HCT116 (cell line): ENCODE measurements at regions not wholly inside any gene's neighbourhood (a gene's known extent, or its start where the extent isn't known, plus 50 kb on each side); places are given as distances from the start of the nearest gene placed in this dataset.

ENCODE experiments used
- ATAC-seq: fragments of 200-7000 bp; cut with Tn5 transposase; 2 replicates; pipeline ENCODE4 v1.9.1; 2020; ENCODE audit warnings: mild to moderate bottlenecking, moderate library complexity
- BruUV-seq: library from RNA; stranded (reverse); fragments of 400-500 nt; replicated peaks from 2 replicates; lab custom pipeline; 2021; lab: Mats Ljungman, UMichigan
- CTCF ChIA-PET: fragments of 300-600 bp; sonication (Branson Sonifier 250); formaldehyde crosslinking; loops from one replicate; lab custom pipeline; 2021; ENCODE audit warnings: antibody characterized with exemption; lab: Charles Lee
- POLR2A ChIA-PET: fragments of 300-600, 350-600 bp; sonication (Branson Sonifier 250); formaldehyde crosslinking; loops from one replicate; lab custom pipeline; 2021; ENCODE audit warnings: antibody characterized with exemption; lab: Charles Lee
- RAD21 ChIA-PET, 2 experiments: fragments of 300-600 bp; sonication (Branson Sonifier 250); formaldehyde crosslinking; loops; one replicate each; lab custom pipeline; 2023; ENCODE audit warnings: low total read pairs in 2 of 2; ENCODE audit not compliant: uncharacterized antibody in 2 of 2, unreplicated experiment in 2 of 2, low non-redundant PET in 1 of 2; lab: Charles Lee
- DNase-seq: peaks from one replicate; pipeline ENCODE4 v3.0.0-alpha.2; 2010; ENCODE audit warnings: low read depth, low spot score
- H2AFZ ChIP-seq: fragments of 200-600 bp; shearing (Covaris generic), sonication (generic); 2 replicates; pipeline ENCODE4 v1.6.1; 2017; ENCODE audit warnings: low read depth, mixed run types, mixed read lengths, antibody characterized with exemption, low read length; ENCODE audit not compliant: poor library complexity, severe bottlenecking
- H3K27ac ChIP-seq: 2 replicates; pipeline ENCODE4 v1.5.1; 2012; ENCODE audit warnings: low read depth, low read length
- H3K27me3 ChIP-seq: fragments of 200-600 bp; sonication (generic); 2 replicates; pipeline ENCODE4 v1.6.1; 2016; ENCODE audit warnings: mixed run types, low read length, mixed read lengths; ENCODE audit not compliant: insufficient read depth
- H3K36me3 ChIP-seq, 2 experiments: fragments of 200-500 bp in 1 of 2; fragments of 200-600 bp in 1 of 2; sonication (Bioruptor generic) in 1 of 2; sonication (generic) in 1 of 2; 2 replicates each; pipeline versions ENCODE4 v1.5.1 to v1.6.1; 2014 to 2016; ENCODE audit warnings: low read length in 2 of 2, inconsistent platforms in 1 of 2, mixed read lengths in 1 of 2, mixed run types in 1 of 2; ENCODE audit not compliant: insufficient read depth in 2 of 2, control insufficient read depth in 1 of 2
- H3K4me1 ChIP-seq, 2 experiments: fragments of 200-600 bp in 1 of 2; sonication (generic) in 1 of 2; 2 replicates each; pipeline versions ENCODE4 v1.5.1 to v1.6.1; 2012 to 2017; ENCODE audit warnings: low read length in 2 of 2, inconsistent platforms in 1 of 2, mild to moderate bottlenecking in 1 of 2, mixed read lengths in 1 of 2, mixed run types in 1 of 2, moderate library complexity in 1 of 2; ENCODE audit not compliant: insufficient read depth in 2 of 2, control insufficient read depth in 1 of 2
- H3K4me2 ChIP-seq: fragments of 200-600 bp; sonication (generic); 2 replicates; pipeline ENCODE4 v1.6.1; 2017; ENCODE audit warnings: mixed run types, low read length, mixed read lengths
- H3K4me3 ChIP-seq, 2 experiments: fragments of 200-600 bp in 1 of 2; sonication (generic) in 1 of 2; replicated peaks in 1 of 2; 2 replicates each; pipeline ENCODE4 v1.5.1; 2011 to 2016; ENCODE audit warnings: low read length in 2 of 2, control low read depth in 1 of 2, low read depth in 1 of 2, mild to moderate bottlenecking in 1 of 2, mixed read lengths in 1 of 2, mixed run types in 1 of 2
- H3K79me2 ChIP-seq: fragments of 200-600 bp; sonication (generic); 2 replicates; pipeline ENCODE4 v1.6.1; 2017; ENCODE audit warnings: mild to moderate bottlenecking, mixed run types, low read length, moderate library complexity, mixed read lengths; ENCODE audit not compliant: insufficient read depth
- H3K9ac ChIP-seq: fragments of 200-600 bp; sonication (generic); 2 replicates; pipeline ENCODE4 v1.6.1; 2016; ENCODE audit warnings: low read length, mixed read lengths
- H3K9me2 ChIP-seq: fragments of 200-600 bp; sonication (generic), shearing (Covaris generic); 2 replicates; pipeline ENCODE4 v1.6.1; 2017; ENCODE audit warnings: mixed run types, mild to moderate bottlenecking, moderate library complexity; ENCODE audit not compliant: insufficient read depth
- H3K9me3 ChIP-seq, 2 experiments: fragments of 200-500 bp in 1 of 2; fragments of 200-600 bp in 1 of 2; sonication (Bioruptor generic) in 1 of 2; sonication (generic) in 1 of 2; 2 replicates each; pipeline ENCODE4 v1.6.1; 2014 to 2017; ENCODE audit warnings: low read length in 2 of 2, mixed read lengths in 2 of 2, inconsistent platforms in 1 of 2, low read depth in 1 of 2, mild to moderate bottlenecking in 1 of 2, mixed run types in 1 of 2, moderate library complexity in 1 of 2; ENCODE audit not compliant: control insufficient read depth in 1 of 2, insufficient read depth in 1 of 2
- H4K20me1 ChIP-seq: fragments of 200-600 bp; sonication (generic), shearing (Covaris generic); 2 replicates; pipeline ENCODE4 v1.6.1; 2017; ENCODE audit warnings: mixed run types, mild to moderate bottlenecking, moderate library complexity; ENCODE audit not compliant: insufficient read depth
- CEBPB ChIP-seq: IDR thresholded peaks from 2 replicates; pipeline ENCODE4 v1.6.1; 2012; ENCODE audit warnings: low read depth
- EZH2 ChIP-seq: fragments of 200-600 bp; sonication (generic); IDR thresholded peaks from 2 replicates; pipeline ENCODE4 v1.6.1; 2017; ENCODE audit warnings: antibody characterized with exemption, mixed run types
- EZH2phosphoT487 ChIP-seq: fragments of 200-600 bp; IDR thresholded peaks from 2 replicates; pipeline ENCODE4 v1.6.1; 2018; ENCODE audit warnings: antibody characterized with exemption, borderline replicate concordance
- FOSL1 ChIP-seq: IDR thresholded peaks from 2 replicates; pipeline ENCODE4 v1.6.1; 2012; ENCODE audit warnings: low read depth
- JUND ChIP-seq: IDR thresholded peaks from 2 replicates; pipeline ENCODE4 v1.6.1; 2012
- RAD21 ChIP-seq: IDR thresholded peaks from 2 replicates; pipeline ENCODE4 v1.6.1; 2012; ENCODE audit warnings: low read depth, mild to moderate bottlenecking
- SIN3A ChIP-seq: IDR thresholded peaks from 2 replicates; pipeline ENCODE4 v1.6.1; 2012; ENCODE audit warnings: low read depth
- SP1 ChIP-seq: IDR thresholded peaks from 2 replicates; pipeline ENCODE4 v1.6.1; 2012; ENCODE audit warnings: low read depth
- YY1 ChIP-seq: IDR thresholded peaks from 2 replicates; pipeline ENCODE4 v1.6.1; 2011; ENCODE audit warnings: low read length, low read depth, moderate library complexity, mild to moderate bottlenecking; ENCODE audit not compliant: insufficient replicate concordance; ENCODE audit errors: extremely low read depth
- ZNF274 ChIP-seq: fragments of 200-500 bp; sonication (Bioruptor generic); IDR thresholded peaks from 2 replicates; pipeline ENCODE4 v1.6.1; 2014; ENCODE audit warnings: mild to moderate bottlenecking, low read depth, low read length, inconsistent platforms
- intact Hi-C: fragments of 100-400 bp; cut with micrococcal nuclease; formaldehyde crosslinking; loops from 2 replicates; pipeline ENCODE4 v1.10.0; 2022
- TF ChIP-seq, protein P1 (sequence below): IDR thresholded peaks from 2 replicates; pipeline ENCODE4 v1.6.1; 2012
- TF ChIP-seq, protein P2 (sequence below), 3 experiments: fragments of 200-600 bp in 1 of 3; sonication (generic) in 1 of 3; IDR thresholded peaks in 2 of 3; conservative IDR thresholded peaks in 1 of 3; 2 replicates each; pipeline ENCODE4 v1.5.1; 2012 to 2017; ENCODE audit warnings: low read depth in 2 of 3, low read length in 2 of 3, antibody characterized with exemption in 1 of 3, borderline replicate concordance in 1 of 3, control low read depth in 1 of 3, mild to moderate bottlenecking in 1 of 3, mixed read lengths in 1 of 3, mixed run types in 1 of 3, moderate library complexity in 1 of 3; ENCODE audit not compliant: insufficient read depth in 1 of 3
- TF ChIP-seq, protein P3 (sequence below): IDR thresholded peaks from 2 replicates; pipeline ENCODE4 v1.6.1; 2012
- TF ChIP-seq, protein P4 (sequence below): IDR thresholded peaks from 2 replicates; pipeline ENCODE4 v1.6.1; 2012; ENCODE audit warnings: low read depth

DNA sequence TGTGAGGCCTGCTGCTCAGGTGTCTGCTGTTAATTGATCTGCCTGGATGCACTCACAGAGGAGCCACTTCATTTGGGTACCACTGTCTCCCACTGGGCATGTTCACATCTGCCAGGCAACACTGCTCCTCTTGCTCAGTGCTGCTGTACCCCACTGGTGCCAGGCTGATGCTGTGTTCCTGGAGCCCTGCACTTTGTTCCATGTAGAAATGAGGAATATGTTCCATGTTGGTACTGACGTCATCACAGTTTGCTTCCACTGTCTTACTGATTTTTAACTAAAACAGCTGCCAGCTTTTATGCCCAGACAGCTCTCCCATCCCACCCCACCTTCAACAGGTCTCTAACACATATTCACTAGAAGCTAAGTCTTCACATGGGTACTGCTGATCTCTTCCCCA lies 355.7 kb downstream of the LRRC70 start (continued):
- TF ChIP-seq SP1 (no peak), FOSL1 (no peak), YY1 (no peak)

DNA sequence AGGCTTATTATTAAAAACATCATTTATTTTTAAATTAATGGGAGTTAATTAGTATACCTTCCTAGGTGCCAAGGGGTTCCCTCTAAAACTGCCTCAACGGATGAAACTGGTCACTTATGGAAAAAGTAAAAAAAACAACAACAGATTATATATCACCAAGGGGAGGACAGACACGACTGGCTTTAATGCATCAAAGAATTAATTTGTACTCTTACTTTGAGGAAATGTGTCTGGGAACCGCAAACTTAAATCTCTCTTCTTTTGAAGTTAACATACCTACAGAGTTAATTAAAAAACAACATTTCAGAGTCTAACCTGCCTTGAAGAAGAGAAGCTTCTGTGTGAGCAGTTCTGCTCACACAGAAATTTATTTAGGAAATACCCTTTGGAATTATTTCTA lies 354.6 kb downstream of the LRRC70 start:
- Histone ChIP-seq H3K27ac (no peak overlapping the region), H3K4me2 (no peak overlapping the region), H3K9ac (no peak overlapping the region), H3K9me2 (no peaks in the 10 kb centered on the region), H3K9me3 (no peaks in the 10 kb centered on the region), H2AFZ (no peak overlapping the region), H3K27me3 (no peaks in the 10 kb centered on the region), H4K20me1 (no peaks in the 10 kb centered on the region; the same call in 1 of the 2 replicates), H3K36me3 (no peaks in the 10 kb centered on the region), H3K4me1 (no peaks in the 10 kb centered on the region), H3K4me3 (no peak overlapping the region), H3K79me2 (no peaks in the 10 kb centered on the region)
- no peak for ATAC-seq
- no peak for DNase-seq
- ChIA-PET RAD21 (no interaction called here), CTCF (no interaction called here), POLR2A (no interaction called here)
- no TSS peak for BruUV-seq
- intact Hi-C loops, result no loop called here
- TF ChIP-seq, protein P1, sequence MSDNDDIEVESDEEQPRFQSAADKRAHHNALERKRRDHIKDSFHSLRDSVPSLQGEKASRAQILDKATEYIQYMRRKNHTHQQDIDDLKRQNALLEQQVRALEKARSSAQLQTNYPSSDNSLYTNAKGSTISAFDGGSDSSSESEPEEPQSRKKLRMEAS, result no peak
- TF ChIP-seq, protein P2, sequence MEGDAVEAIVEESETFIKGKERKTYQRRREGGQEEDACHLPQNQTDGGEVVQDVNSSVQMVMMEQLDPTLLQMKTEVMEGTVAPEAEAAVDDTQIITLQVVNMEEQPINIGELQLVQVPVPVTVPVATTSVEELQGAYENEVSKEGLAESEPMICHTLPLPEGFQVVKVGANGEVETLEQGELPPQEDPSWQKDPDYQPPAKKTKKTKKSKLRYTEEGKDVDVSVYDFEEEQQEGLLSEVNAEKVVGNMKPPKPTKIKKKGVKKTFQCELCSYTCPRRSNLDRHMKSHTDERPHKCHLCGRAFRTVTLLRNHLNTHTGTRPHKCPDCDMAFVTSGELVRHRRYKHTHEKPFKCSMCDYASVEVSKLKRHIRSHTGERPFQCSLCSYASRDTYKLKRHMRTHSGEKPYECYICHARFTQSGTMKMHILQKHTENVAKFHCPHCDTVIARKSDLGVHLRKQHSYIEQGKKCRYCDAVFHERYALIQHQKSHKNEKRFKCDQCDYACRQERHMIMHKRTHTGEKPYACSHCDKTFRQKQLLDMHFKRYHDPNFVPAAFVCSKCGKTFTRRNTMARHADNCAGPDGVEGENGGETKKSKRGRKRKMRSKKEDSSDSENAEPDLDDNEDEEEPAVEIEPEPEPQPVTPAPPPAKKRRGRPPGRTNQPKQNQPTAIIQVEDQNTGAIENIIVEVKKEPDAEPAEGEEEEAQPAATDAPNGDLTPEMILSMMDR (IDR thresholded peaks at IDR 0.05 in 2 of 3, conservative IDR thresholded peaks at IDR 0.05 in 1 of 3; ENCODE audit: borderline replicate concordance in 1 of 3, insufficient read depth in 1 of 3, low read depth in 2 of 3, low read length in 2 of 3), result no peak
- no peak for TF ChIP-seq ZNF274
- no peak for TF ChIP-seq EZH2phosphoT487
- no peak for TF ChIP-seq EZH2
- TF ChIP-seq, protein P3, sequence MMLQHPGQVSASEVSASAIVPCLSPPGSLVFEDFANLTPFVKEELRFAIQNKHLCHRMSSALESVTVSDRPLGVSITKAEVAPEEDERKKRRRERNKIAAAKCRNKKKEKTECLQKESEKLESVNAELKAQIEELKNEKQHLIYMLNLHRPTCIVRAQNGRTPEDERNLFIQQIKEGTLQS, result no peak
- no peak for TF ChIP-seq RAD21
- TF ChIP-seq CEBPB, result no peak
- no peak for TF ChIP-seq SIN3A
- TF ChIP-seq JUND, result no peak
- TF ChIP-seq SP1, result no peak
- TF ChIP-seq YY1, result no peak
- TF ChIP-seq, protein P4, sequence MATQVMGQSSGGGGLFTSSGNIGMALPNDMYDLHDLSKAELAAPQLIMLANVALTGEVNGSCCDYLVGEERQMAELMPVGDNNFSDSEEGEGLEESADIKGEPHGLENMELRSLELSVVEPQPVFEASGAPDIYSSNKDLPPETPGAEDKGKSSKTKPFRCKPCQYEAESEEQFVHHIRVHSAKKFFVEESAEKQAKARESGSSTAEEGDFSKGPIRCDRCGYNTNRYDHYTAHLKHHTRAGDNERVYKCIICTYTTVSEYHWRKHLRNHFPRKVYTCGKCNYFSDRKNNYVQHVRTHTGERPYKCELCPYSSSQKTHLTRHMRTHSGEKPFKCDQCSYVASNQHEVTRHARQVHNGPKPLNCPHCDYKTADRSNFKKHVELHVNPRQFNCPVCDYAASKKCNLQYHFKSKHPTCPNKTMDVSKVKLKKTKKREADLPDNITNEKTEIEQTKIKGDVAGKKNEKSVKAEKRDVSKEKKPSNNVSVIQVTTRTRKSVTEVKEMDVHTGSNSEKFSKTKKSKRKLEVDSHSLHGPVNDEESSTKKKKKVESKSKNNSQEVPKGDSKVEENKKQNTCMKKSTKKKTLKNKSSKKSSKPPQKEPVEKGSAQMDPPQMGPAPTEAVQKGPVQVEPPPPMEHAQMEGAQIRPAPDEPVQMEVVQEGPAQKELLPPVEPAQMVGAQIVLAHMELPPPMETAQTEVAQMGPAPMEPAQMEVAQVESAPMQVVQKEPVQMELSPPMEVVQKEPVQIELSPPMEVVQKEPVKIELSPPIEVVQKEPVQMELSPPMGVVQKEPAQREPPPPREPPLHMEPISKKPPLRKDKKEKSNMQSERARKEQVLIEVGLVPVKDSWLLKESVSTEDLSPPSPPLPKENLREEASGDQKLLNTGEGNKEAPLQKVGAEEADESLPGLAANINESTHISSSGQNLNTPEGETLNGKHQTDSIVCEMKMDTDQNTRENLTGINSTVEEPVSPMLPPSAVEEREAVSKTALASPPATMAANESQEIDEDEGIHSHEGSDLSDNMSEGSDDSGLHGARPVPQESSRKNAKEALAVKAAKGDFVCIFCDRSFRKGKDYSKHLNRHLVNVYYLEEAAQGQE, result no peak
